ENCODE measurements at regions not wholly inside any gene's neighbourhood (a gene's known extent, or its start where the extent isn't known, plus 50 kb on each side); places are given as distances from the start of the nearest gene placed in this dataset.

DNA sequence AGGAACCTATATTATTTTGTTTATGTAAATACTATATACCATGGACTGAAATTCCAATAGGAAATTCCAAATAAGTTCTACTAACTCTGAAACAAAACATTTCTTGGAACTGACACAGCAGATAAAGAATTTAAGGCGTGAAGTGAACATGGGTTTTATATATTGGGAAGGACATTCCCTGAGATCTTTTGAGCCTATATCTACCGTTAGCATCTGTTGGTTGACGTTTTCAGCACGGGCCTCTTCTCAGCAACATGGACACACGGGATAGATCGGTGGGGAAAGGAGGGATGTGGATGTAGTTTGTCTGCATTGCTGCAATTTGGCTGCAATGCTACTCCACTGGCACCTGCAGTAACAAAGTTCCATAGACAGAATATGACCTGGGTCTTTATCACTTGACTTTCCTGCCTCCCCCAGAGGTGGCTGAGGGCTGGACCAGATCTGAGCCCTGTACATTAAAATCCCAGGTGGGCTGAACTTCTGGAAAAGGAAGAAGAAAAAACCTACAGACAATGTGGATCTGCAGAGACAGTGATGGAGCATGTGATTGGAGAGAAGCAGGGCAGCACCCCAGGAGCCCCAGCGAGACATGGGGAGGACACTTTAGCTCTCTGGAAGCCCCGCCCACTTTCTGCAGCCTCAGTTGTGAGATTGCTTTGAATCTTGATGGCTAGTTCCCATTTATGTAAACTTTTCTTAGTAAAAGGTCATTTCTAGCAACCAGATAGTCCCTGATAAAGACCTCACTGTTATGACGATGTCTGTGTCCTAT is 91.2 kb upstream of the CPEB4 start:
- TF ChIP-seq, protein P1, sequence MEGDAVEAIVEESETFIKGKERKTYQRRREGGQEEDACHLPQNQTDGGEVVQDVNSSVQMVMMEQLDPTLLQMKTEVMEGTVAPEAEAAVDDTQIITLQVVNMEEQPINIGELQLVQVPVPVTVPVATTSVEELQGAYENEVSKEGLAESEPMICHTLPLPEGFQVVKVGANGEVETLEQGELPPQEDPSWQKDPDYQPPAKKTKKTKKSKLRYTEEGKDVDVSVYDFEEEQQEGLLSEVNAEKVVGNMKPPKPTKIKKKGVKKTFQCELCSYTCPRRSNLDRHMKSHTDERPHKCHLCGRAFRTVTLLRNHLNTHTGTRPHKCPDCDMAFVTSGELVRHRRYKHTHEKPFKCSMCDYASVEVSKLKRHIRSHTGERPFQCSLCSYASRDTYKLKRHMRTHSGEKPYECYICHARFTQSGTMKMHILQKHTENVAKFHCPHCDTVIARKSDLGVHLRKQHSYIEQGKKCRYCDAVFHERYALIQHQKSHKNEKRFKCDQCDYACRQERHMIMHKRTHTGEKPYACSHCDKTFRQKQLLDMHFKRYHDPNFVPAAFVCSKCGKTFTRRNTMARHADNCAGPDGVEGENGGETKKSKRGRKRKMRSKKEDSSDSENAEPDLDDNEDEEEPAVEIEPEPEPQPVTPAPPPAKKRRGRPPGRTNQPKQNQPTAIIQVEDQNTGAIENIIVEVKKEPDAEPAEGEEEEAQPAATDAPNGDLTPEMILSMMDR (IDR thresholded peaks at IDR 0.05) = no peak
- TF ChIP-seq ZFX (IDR thresholded peaks at IDR 0.05; ENCODE audit: borderline replicate concordance) = no peak
- no peak overlapping the region for H3K27ac ChIP-seq

DNA sequence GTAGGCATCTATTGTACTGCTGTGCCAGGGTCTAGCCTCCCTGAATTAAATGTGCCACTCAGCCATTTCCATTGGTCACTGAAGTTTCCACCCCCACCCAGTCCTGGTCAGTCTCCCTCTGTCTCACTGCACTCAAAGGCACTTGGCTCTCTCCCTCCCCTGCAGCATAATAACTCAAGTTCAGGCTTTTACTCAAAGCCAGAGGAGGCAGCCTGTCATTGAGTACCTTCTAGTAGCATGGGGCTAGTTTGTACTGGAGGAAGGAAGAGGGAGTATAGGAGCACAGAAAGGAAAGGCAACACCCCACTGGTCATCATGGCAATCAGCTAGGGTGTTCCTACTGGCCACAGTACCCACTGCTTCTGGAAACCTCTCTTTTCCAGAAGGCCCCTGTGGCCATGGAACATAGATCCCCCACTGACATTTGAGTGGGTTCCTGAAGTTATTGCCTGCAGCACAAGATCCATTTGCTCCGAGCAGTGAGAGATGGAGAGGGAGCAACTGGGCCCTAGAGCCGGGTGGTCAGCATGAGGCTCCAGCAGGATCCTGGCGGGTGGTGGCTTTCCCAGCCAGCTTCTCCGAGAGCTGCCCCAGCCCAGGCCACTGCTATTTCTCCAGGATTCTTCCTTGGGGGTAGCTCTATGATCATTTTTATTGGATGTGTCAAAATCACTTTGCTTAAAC is 89.9 kb upstream of the CPEB4 start:
- TF ChIP-seq ZFX (IDR thresholded peaks at IDR 0.05; ENCODE audit: borderline replicate concordance) = no peak
- H3K27ac ChIP-seq = no peak overlapping the region

DNA sequence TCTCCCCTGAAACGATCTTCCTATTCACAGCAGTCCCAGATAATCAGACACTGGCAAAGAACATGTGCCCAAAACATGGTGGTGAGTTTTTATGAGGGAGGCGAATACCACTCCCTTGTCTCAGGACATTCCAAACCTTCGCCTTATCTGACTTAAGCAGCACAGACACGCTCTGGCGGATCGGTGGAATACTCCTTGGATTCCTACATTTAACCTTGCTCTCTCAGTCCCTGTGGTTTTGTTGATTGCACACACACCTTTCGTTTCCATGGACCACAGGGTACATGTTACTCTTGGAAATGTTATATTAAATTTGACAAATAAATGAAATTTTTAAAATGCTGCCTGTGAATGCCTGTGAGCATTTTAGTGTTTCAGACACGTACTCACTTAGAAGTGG is 87.8 kb upstream of the CPEB4 start:
- H3K27ac ChIP-seq = no peak overlapping the region
- no peak for TF ChIP-seq ZFX (IDR thresholded peaks at IDR 0.05; ENCODE audit: borderline replicate concordance)
- TF ChIP-seq, protein P1 (IDR thresholded peaks at IDR 0.05) = no peak

DNA sequence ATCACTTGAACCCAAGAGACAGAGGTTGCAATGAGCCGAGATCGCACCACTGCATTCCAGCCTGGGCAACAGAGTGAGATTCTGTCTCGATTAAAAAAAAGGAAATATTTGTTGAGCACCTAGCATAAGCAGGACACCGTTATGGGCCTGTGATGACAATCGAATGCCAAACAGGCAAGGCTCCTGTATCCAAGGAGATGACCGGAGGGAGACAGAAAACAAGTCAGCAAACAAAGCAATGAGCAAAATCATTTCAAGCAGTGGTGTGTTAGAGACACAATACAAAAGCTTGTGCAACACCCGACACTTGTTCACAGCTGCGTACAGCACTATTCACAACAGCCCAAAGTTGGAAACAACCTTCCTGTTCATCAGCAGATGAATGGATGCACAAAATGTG is 87.1 kb upstream of the CPEB4 start:
- H3K27ac ChIP-seq = no peak overlapping the region
- TF ChIP-seq, protein P1 (IDR thresholded peaks at IDR 0.05) = no peak
- TF ChIP-seq ZFX (IDR thresholded peaks at IDR 0.05; ENCODE audit: borderline replicate concordance) = no peak

DNA sequence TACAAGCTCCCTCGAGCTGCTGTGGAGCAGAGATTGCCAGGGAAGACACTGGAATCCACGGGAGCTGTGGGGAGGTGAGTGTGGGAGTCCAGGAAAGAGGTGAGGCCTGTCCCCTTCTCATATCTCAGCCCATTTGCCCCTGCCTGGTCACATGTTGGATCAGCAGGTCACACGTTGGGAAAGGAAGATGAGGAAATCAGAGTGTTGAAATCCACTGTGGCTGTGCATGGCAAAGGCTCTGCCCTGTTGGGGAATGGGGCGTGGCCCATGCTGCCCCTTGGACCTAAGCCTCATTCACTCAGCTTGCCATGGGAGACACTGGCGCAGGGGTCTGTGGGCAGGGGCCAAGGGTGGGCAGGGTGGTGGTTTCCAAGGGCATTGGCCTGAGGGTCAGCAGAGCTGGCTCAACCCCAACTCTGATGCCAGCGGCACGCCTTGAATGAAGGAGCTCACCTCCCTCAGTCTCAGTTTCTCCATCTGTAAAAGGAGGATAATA is 85.4 kb upstream of the CPEB4 start:
- no peak overlapping the region for H3K27ac ChIP-seq
- TF ChIP-seq, protein P1 (IDR thresholded peaks at IDR 0.05) = no peak
- TF ChIP-seq ZFX (IDR thresholded peaks at IDR 0.05; ENCODE audit: borderline replicate concordance) = no peak

DNA sequence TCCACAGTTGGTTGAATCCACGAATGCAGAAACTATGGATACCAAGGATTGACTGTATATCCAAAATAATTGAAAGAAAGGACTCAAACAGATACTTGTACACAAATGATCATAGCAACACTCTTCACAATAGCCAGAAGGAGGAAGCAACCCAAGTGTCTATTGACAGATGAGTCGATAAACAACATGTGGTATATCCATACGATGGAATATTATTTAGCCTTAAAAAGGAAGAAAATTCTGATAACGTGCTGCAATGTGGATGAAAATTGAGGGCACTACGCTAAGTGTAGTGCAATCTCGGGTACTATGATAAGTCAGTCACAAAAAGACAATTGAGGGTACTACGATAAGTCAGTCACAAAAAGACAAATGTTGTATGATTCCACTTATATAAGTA is 83.6 kb upstream of the CPEB4 start:
- H3K27ac ChIP-seq = no peak overlapping the region
- TF ChIP-seq ZFX (IDR thresholded peaks at IDR 0.05; ENCODE audit: borderline replicate concordance) = no peak
- TF ChIP-seq, protein P1 (IDR thresholded peaks at IDR 0.05) = no peak

DNA sequence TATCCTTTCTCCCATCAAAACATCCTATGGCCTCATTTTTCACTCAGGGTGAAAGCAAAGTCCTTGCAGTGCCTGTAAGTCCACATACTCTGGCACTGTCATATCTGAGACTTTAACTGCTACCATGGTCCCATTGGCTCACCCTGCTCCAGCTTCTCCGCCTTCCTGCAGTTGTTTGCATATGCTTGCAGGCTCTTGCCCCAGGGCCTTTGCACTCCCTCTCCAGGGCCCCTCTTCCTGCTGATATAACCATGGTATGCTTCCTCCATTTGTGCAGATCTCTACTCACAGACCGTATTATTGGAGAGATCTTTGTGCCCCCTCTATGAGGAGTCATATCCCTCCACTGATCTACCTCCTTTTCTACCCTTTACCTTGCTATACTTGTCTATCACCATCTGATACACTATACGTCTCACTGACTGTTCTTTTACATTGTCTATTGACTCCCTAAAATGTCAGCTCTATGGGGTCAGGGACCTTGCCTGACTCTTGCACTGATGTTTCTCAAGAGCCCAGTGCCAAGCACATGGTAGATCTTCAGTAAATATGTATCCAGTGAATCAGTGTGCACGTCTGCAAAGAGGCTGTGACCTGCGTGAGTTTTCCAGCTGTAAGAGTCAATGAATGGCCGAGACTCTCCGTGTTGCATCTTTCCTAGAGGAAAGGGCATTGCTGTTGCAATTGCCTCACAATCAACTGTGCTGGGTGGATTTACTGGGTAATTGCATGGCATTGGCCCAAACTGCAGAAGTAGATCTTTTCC is 81.7 kb upstream of the CPEB4 start:
- TF ChIP-seq, protein P1 (IDR thresholded peaks at IDR 0.05) = no peak
- no peak for TF ChIP-seq ZFX (IDR thresholded peaks at IDR 0.05; ENCODE audit: borderline replicate concordance)
- no peak overlapping the region for H3K27ac ChIP-seq
